Ishikawa (cell line): ENCODE measurements at regions not wholly inside any gene's neighbourhood (a gene's known extent, or its start where the extent isn't known, plus 50 kb on each side); places are given as distances from the start of the nearest gene placed in this dataset.

ENCODE experiments used
- CEBPB ChIP-seq: IDR thresholded peaks from 2 replicates; pipeline ENCODE4 v1.6.1; 2012
- CREB1 ChIP-seq: IDR thresholded peaks from 2 replicates; pipeline ENCODE4 v1.6.1; 2012; ENCODE audit warnings: low read depth
- EGR1 ChIP-seq: IDR thresholded peaks from 2 replicates; pipeline ENCODE4 v1.6.1; 2012
- EP300 ChIP-seq: IDR thresholded peaks from 2 replicates; pipeline ENCODE4 v1.6.1; 2012; ENCODE audit warnings: borderline replicate concordance
- FOXM1 ChIP-seq: IDR thresholded peaks from 2 replicates; pipeline ENCODE4 v1.6.1; 2012; ENCODE audit warnings: low read depth, borderline replicate concordance
- MAX ChIP-seq: IDR thresholded peaks from 2 replicates; pipeline ENCODE4 v1.6.1; 2012
- NFIC ChIP-seq: IDR thresholded peaks from 2 replicates; pipeline ENCODE4 v1.6.1; 2012
- RAD21 ChIP-seq: IDR thresholded peaks from 2 replicates; pipeline ENCODE4 v1.6.1; 2012; ENCODE audit warnings: low read depth
- REST ChIP-seq: IDR thresholded peaks from 2 replicates; pipeline ENCODE4 v1.6.1; 2012; ENCODE audit warnings: low read depth, mild to moderate bottlenecking
- TAF1 ChIP-seq: IDR thresholded peaks from 2 replicates; pipeline ENCODE4 v1.6.1; 2012; ENCODE audit warnings: low read depth, mild to moderate bottlenecking
- TCF12 ChIP-seq: IDR thresholded peaks from 2 replicates; pipeline ENCODE4 v1.6.1; 2012; ENCODE audit warnings: low read depth
- TEAD4 ChIP-seq: IDR thresholded peaks from 2 replicates; pipeline ENCODE4 v1.6.1; 2012
- USF1 ChIP-seq: IDR thresholded peaks from 2 replicates; pipeline ENCODE4 v1.6.1; 2012
- YY1 ChIP-seq: IDR thresholded peaks from 2 replicates; pipeline ENCODE4 v1.6.1; 2012; ENCODE audit warnings: low read depth
- ZBTB7A ChIP-seq: IDR thresholded peaks from 2 replicates; pipeline ENCODE4 v1.6.1; 2012; ENCODE audit warnings: low read depth

GRCh38 chr4:13208558-13209193, 275.5 kb downstream of the RAB28 start:
- TF ChIP-seq CEBPB (no peak), TCF12 (no peak), ZBTB7A (no peak), FOXM1 (no peak), EGR1 (no peak), TAF1 (no peak), NFIC (no peak), YY1 (no peak)

- TF ChIP-seq EP300 (no peak), REST (no peak), CREB1 (no peak), TEAD4 (no peak), FOXM1 (no peak)
Measured at GRCh38 chr4:13207226-13207625, 276.9 kb downstream of the RAB28 start.

- TF ChIP-seq CREB1, result no peak
- no peak for TF ChIP-seq TEAD4
- TF ChIP-seq EGR1, result no peak
- no peak for TF ChIP-seq RAD21
- no peak for TF ChIP-seq REST
- no peak for TF ChIP-seq EP300
- no peak for TF ChIP-seq TCF12
- TF ChIP-seq USF1, result no peak
Measured at GRCh38 chr4:13203101-13203500, 281.0 kb downstream of the RAB28 start.

GRCh38 chr4:13202701-13203100, 281.4 kb downstream of the RAB28 start:
- TF ChIP-seq YY1 (no peak), RAD21 (no peak), FOXM1 (no peak), TAF1 (no peak), EP300 (no peak), REST (no peak), CEBPB (no peak), USF1 (no peak), TEAD4 (no peak)

GRCh38 chr4:13201241-13201640, 282.9 kb downstream of the RAB28 start:
- TF ChIP-seq USF1 (no peak), CREB1 (no peak), REST (no peak), FOXM1 (no peak), MAX (no peak), CEBPB (no peak), TAF1 (no peak), RAD21 (no peak), NFIC (no peak), TEAD4 (no peak), ZBTB7A (no peak), EGR1 (no peak), EP300 (no peak), TCF12 (no peak), YY1 (no peak)
